Gastrocnemius medialis (tissue), 4 donors: ENCODE measurements at regions not wholly inside any gene's neighbourhood (a gene's known extent, or its start where the extent isn't known, plus 50 kb on each side); places are given as distances from the start of the nearest gene placed in this dataset.

Experiments used
- POLR2A ChIP-seq, 2 donors: fragments of 450-650 bp; IDR thresholded peaks; one replicate each; pipeline ENCODE4 v1.6.1; 2017; ENCODE audit warnings: antibody characterized with exemption in 2 of 2, mild to moderate bottlenecking in 2 of 2, moderate library complexity in 2 of 2
- TF ChIP-seq, protein P1 (sequence below), 5 experiments: fragments of 450-650 bp in 3 of 5; fragments of 200-600 bp in 2 of 5; sonication (generic) in 2 of 5; IDR thresholded peaks in 4 of 5; conservative IDR thresholded peaks in 1 of 5; 1 replicate in 4 of 5; 2 replicates in 1 of 5; pipeline ENCODE4 v1.5.1; 2016 to 2019; ENCODE audit warnings: antibody characterized with exemption in 5 of 5, mild to moderate bottlenecking in 3 of 5, moderate library complexity in 3 of 5

DNA sequence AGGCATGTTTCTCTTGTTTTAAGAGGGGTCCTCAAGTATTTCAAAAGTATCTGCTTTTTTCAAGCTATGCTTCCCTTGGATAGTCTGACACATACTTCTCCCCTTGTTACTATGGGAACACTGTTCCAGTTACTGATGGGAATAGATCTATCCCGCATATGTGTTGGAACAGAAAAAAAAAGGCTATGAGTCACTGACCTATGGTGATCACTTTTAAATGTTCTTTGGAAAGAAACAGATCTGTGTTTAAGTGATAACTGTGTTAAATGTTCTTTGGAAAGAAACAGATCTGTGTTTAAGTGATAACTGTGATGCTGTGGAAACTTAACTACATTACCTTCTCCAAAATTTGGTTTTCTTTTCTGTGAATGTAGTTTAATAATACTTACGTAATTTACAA is 303.2 kb downstream of the TEX13C start:
- no peak for TF ChIP-seq POLR2A (IDR thresholded peaks at IDR 0.05)
- TF ChIP-seq, protein P1, sequence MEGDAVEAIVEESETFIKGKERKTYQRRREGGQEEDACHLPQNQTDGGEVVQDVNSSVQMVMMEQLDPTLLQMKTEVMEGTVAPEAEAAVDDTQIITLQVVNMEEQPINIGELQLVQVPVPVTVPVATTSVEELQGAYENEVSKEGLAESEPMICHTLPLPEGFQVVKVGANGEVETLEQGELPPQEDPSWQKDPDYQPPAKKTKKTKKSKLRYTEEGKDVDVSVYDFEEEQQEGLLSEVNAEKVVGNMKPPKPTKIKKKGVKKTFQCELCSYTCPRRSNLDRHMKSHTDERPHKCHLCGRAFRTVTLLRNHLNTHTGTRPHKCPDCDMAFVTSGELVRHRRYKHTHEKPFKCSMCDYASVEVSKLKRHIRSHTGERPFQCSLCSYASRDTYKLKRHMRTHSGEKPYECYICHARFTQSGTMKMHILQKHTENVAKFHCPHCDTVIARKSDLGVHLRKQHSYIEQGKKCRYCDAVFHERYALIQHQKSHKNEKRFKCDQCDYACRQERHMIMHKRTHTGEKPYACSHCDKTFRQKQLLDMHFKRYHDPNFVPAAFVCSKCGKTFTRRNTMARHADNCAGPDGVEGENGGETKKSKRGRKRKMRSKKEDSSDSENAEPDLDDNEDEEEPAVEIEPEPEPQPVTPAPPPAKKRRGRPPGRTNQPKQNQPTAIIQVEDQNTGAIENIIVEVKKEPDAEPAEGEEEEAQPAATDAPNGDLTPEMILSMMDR (IDR thresholded peaks at IDR 0.05 in 4 of 5, conservative IDR thresholded peaks at IDR 0.05 in 1 of 5): no peak
